PC-3 (cell line): ENCODE measurements at regions not wholly inside any gene's neighbourhood (a gene's known extent, or its start where the extent isn't known, plus 50 kb on each side); places are given as distances from the start of the nearest gene placed in this dataset.

Experiments used
- EZH2 ChIP-seq: fragments of 300-600 bp; sonication (generic); IDR thresholded peaks from one replicate; pipeline ENCODE4 v1.6.1; 2017; ENCODE audit warnings: antibody characterized with exemption, mild to moderate bottlenecking, low read length; ENCODE audit not compliant: unreplicated experiment
- TF ChIP-seq, protein P1 (sequence below): fragments of 300-600 bp; sonication (generic); conservative IDR thresholded peaks from 2 replicates; pipeline ENCODE4 v1.5.1; 2017; ENCODE audit warnings: antibody characterized with exemption, low read depth, mild to moderate bottlenecking, low read length

DNA sequence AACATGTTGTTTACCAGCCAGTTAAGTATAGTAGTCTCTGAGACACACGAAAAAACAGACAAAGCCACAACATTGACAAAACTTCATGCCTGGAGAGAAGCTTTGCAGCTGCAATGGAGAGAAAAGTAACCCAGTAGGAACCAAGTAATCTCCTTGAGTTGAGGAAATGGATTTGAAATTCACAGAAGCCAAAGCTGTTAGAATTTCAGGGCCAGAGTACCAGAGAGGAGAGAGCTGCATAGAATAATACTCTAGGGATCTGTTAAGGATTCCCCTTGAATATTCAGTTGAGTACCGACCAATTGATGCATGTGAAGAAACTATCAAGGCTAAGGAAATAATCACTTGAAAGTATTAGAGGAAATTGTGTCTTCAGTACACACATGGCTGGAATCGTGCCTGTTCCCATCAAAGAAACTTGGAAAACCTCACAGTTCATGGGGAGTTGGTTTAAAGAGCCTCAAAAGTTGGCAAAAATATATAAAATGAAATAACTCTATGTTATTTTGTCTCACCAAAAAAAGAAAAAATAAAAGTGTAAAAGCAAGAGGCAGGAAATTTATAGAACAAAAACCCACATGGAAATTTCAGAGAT, 324.0 kb upstream of the NEGR1 start:
- TF ChIP-seq, protein P1, sequence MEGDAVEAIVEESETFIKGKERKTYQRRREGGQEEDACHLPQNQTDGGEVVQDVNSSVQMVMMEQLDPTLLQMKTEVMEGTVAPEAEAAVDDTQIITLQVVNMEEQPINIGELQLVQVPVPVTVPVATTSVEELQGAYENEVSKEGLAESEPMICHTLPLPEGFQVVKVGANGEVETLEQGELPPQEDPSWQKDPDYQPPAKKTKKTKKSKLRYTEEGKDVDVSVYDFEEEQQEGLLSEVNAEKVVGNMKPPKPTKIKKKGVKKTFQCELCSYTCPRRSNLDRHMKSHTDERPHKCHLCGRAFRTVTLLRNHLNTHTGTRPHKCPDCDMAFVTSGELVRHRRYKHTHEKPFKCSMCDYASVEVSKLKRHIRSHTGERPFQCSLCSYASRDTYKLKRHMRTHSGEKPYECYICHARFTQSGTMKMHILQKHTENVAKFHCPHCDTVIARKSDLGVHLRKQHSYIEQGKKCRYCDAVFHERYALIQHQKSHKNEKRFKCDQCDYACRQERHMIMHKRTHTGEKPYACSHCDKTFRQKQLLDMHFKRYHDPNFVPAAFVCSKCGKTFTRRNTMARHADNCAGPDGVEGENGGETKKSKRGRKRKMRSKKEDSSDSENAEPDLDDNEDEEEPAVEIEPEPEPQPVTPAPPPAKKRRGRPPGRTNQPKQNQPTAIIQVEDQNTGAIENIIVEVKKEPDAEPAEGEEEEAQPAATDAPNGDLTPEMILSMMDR: no peak
- no peak for TF ChIP-seq EZH2
